Loucy (cell line): ENCODE measurements at regions not wholly inside any gene's neighbourhood (a gene's known extent, or its start where the extent isn't known, plus 50 kb on each side); places are given as distances from the start of the nearest gene placed in this dataset.

ENCODE experiments used
- H2AFZ ChIP-seq: fragments of 200-600 bp; sonication (generic); 2 replicates; pipeline ENCODE4 v1.6.0; 2016; ENCODE audit warnings: antibody characterized with exemption, mild to moderate bottlenecking, low read length, moderate library complexity
- H3F3A ChIP-seq: fragments of 200-600 bp; 2 replicates; pipeline ENCODE4 v1.6.0; 2016; ENCODE audit warnings: antibody characterized with exemption, low read depth, mild to moderate bottlenecking
- H3K27me3 ChIP-seq: fragments of 200-600 bp; sonication (generic); 2 replicates; pipeline ENCODE4 v1.6.1; 2014; ENCODE audit warnings: low read length, mild to moderate bottlenecking; ENCODE audit not compliant: insufficient read depth, poor library complexity, severe bottlenecking
- H3K36me3 ChIP-seq: fragments of 200-600 bp; sonication (generic); 2 replicates; pipeline ENCODE4 v1.6.1; 2016; ENCODE audit warnings: low read length; ENCODE audit not compliant: insufficient read depth
- H3K4me1 ChIP-seq: fragments of 200-600 bp; sonication (generic); 2 replicates; pipeline ENCODE4 v1.5.1; 2014; ENCODE audit warnings: low read length, mild to moderate bottlenecking; ENCODE audit not compliant: insufficient read depth, poor library complexity, severe bottlenecking
- H3K4me2 ChIP-seq: fragments of 200-600 bp; sonication (generic); 2 replicates; pipeline ENCODE4 v1.6.0; 2014; ENCODE audit warnings: antibody characterized with exemption, low read length, low read depth, mild to moderate bottlenecking; ENCODE audit not compliant: poor library complexity, severe bottlenecking
- H3K4me3 ChIP-seq: fragments of 200-600 bp; sonication (generic); 2 replicates; pipeline ENCODE4 v1.5.1; 2014; ENCODE audit warnings: low read length, mild to moderate bottlenecking, mixed read lengths; ENCODE audit not compliant: poor library complexity, severe bottlenecking
- H3K79me2 ChIP-seq: fragments of 200-600 bp; sonication (generic); 2 replicates; pipeline ENCODE4 v1.6.1; 2014; ENCODE audit warnings: low read length; ENCODE audit not compliant: insufficient read depth
- H3K9ac ChIP-seq: fragments of 200-600 bp; sonication (generic); 2 replicates; pipeline ENCODE4 v1.6.0; 2014; ENCODE audit warnings: mild to moderate bottlenecking, low read depth, low read length, moderate library complexity; ENCODE audit not compliant: poor library complexity, severe bottlenecking
- H3K9me2 ChIP-seq: fragments of 200-600 bp; sonication (generic); replicated peaks from 2 replicates; pipeline ENCODE4 v1.6.1; 2016; ENCODE audit warnings: low read depth, low read length, mixed read lengths
- H3K9me3 ChIP-seq: fragments of 200-600 bp; sonication (generic); 2 replicates; pipeline ENCODE4 v1.6.1; 2014; ENCODE audit warnings: mild to moderate bottlenecking, antibody characterized with exemption, low read length, low read depth; ENCODE audit not compliant: insufficient read depth
- H4K20me1 ChIP-seq: fragments of 200-600 bp; sonication (generic); 2 replicates; pipeline ENCODE4 v1.6.0; 2014; ENCODE audit warnings: antibody characterized with exemption, low read length, mild to moderate bottlenecking; ENCODE audit not compliant: insufficient read depth, poor library complexity, severe bottlenecking
- CTCF ChIP-seq: fragments of 200-600 bp; sonication (generic); conservative IDR thresholded peaks from 2 replicates; pipeline ENCODE4 v1.5.1; 2014; ENCODE audit warnings: mild to moderate bottlenecking, antibody characterized with exemption, low read length
- EZH2phosphoT487 ChIP-seq: fragments of 200-600 bp; IDR thresholded peaks from 2 replicates; pipeline ENCODE4 v1.6.1; 2018; ENCODE audit warnings: antibody characterized with exemption, mild to moderate bottlenecking, moderate library complexity, borderline replicate concordance

- Histone ChIP-seq H2AFZ (no peak overlapping the region), H3K9me3 (no peaks in the 10 kb centered on the region), H3K27me3 (no peaks in the 10 kb centered on the region), H3K4me1 (no peaks in the 10 kb centered on the region), H3F3A (no peaks in the 10 kb centered on the region), H4K20me1 (no peaks in the 10 kb centered on the region), H3K9me2 (no peaks in the 10 kb centered on the region), H3K79me2 (no peaks in the 10 kb centered on the region), H3K36me3 (no peaks in the 10 kb centered on the region), H3K4me2 (no peak overlapping the region), H3K9ac (no peak overlapping the region), H3K4me3 (no peak overlapping the region)
- TF ChIP-seq EZH2phosphoT487 (no peak), CTCF (no peak)
Observed at GRCh38 chr14:82080370-82080769, 546.7 kb upstream of the SEL1L start.

GRCh38 chr14:82084813-82085212 lies 551.2 kb upstream of the SEL1L start:
- Histone ChIP-seq H3K9me3 (no peaks in the 10 kb centered on the region), H3K4me1 (no peaks in the 10 kb centered on the region)

GRCh38 chr14:82091097-82091496 lies 557.4 kb upstream of the SEL1L start:
- no peak overlapping the region for H3K4me3 ChIP-seq
- H3K4me2 ChIP-seq = no peak overlapping the region
- H2AFZ ChIP-seq = no peak overlapping the region
- no peaks in the 10 kb centered on the region for H3K9me2 ChIP-seq
- no peak overlapping the region for H3K9ac ChIP-seq
- no peaks in the 10 kb centered on the region for H3K9me3 ChIP-seq
- no peaks in the 10 kb centered on the region for H4K20me1 ChIP-seq
- H3F3A ChIP-seq = no peaks in the 10 kb centered on the region
- no peaks in the 10 kb centered on the region for H3K27me3 ChIP-seq
- no peaks in the 10 kb centered on the region for H3K36me3 ChIP-seq
- H3K4me1 ChIP-seq = no peaks in the 10 kb centered on the region
- TF ChIP-seq EZH2phosphoT487 (no peak), CTCF (no peak)
- no peaks in the 10 kb centered on the region for H3K79me2 ChIP-seq

More at GRCh38 chr14:82084813-82085212, 551.2 kb upstream of the SEL1L start:
- Histone ChIP-seq H3K4me3 (no peak overlapping the region), H3K9ac (no peak overlapping the region), H3K4me2 (no peak overlapping the region), H3F3A (no peaks in the 10 kb centered on the region), H2AFZ (no peak overlapping the region), H3K79me2 (no peaks in the 10 kb centered on the region), H4K20me1 (no peaks in the 10 kb centered on the region), H3K27me3 (no peaks in the 10 kb centered on the region), H3K9me2 (no peaks in the 10 kb centered on the region), H3K36me3 (no peaks in the 10 kb centered on the region)
- TF ChIP-seq CTCF (no peak), EZH2phosphoT487 (no peak)
